NCI-H187 (cell line): ENCODE measurements at regions not wholly inside any gene's neighbourhood (a gene's known extent, or its start where the extent isn't known, plus 50 kb on each side); places are given as distances from the start of the nearest gene placed in this dataset.

ENCODE experiments used
- DNase-seq, 2 experiments: peaks; one replicate each; lab custom pipeline; 2025; lab: John Stamatoyannopoulos, UW

GRCh38 chr20:55783381-55783780 is 221.9 kb downstream of the CBLN4 start:
- no peak for DNase-seq

- peak in 1 of 2 experiments; percentile 1 for DNase-seq
Observed at GRCh38 chr20:55782912-55783253, 222.4 kb downstream of the CBLN4 start.

- no peak for DNase-seq
Observed at GRCh38 chr20:55782224-55782911, 223.0 kb downstream of the CBLN4 start.

- no peak for DNase-seq
Observed at GRCh38 chr20:55778796-55779195, 226.5 kb downstream of the CBLN4 start.

GRCh38 chr20:55777641-55778040 is 227.7 kb downstream of the CBLN4 start:
- DNase-seq: no peak

GRCh38 chr20:55776176-55776575 is 229.1 kb downstream of the CBLN4 start:
- DNase-seq: no peak

GRCh38 chr20:55774628-55775027 is 230.7 kb downstream of the CBLN4 start:
- DNase-seq: peak in 1 of 2 experiments; percentile 14

- no peak for DNase-seq
Observed at GRCh38 chr20:55761797-55762196, 243.5 kb downstream of the CBLN4 start.

- no peak for DNase-seq
Observed at GRCh38 chr20:55761100-55761499, 244.2 kb downstream of the CBLN4 start.

GRCh38 chr20:55760586-55760985 is 244.7 kb downstream of the CBLN4 start:
- DNase-seq: no peak

GRCh38 chr20:55755861-55756260 is 249.5 kb downstream of the CBLN4 start:
- no peak for DNase-seq

GRCh38 chr20:55755411-55755810 is 249.9 kb downstream of the CBLN4 start:
- DNase-seq: no peak

GRCh38 chr20:55746723-55747122 is 258.6 kb downstream of the CBLN4 start:
- no peak for DNase-seq

- no peak for DNase-seq
Observed at GRCh38 chr20:55745840-55746239, 259.5 kb downstream of the CBLN4 start.

GRCh38 chr20:55744896-55745295 is 260.4 kb downstream of the CBLN4 start:
- no peak for DNase-seq

GRCh38 chr20:55741801-55742200 is 263.5 kb downstream of the CBLN4 start:
- peak in 1 of 2 experiments; percentile 15 for DNase-seq

GRCh38 chr20:55740076-55740475 is 265.2 kb downstream of the CBLN4 start:
- no peak for DNase-seq

- no peak for DNase-seq
Observed at GRCh38 chr20:55730321-55730720, 275.0 kb downstream of the CBLN4 start.

- no peak for DNase-seq
Observed at GRCh38 chr20:55714736-55715135, 290.6 kb downstream of the CBLN4 start.

- DNase-seq: no peak
Observed at GRCh38 chr20:55714082-55714481, 291.2 kb downstream of the CBLN4 start.

GRCh38 chr20:55704458-55704857 is 300.9 kb downstream of the CBLN4 start:
- DNase-seq: no peak

- DNase-seq: no peak
Observed at GRCh38 chr20:55701467-55701866, 303.9 kb downstream of the CBLN4 start.

GRCh38 chr20:55696520-55696919 is 308.8 kb downstream of the CBLN4 start:
- DNase-seq: no peak

GRCh38 chr20:55693641-55694040 is 311.7 kb downstream of the CBLN4 start:
- DNase-seq: no peak
